ENCODE measurements at regions not wholly inside any gene's neighbourhood (a gene's known extent, or its start where the extent isn't known, plus 50 kb on each side); places are given as distances from the start of the nearest gene placed in this dataset.

DNA sequence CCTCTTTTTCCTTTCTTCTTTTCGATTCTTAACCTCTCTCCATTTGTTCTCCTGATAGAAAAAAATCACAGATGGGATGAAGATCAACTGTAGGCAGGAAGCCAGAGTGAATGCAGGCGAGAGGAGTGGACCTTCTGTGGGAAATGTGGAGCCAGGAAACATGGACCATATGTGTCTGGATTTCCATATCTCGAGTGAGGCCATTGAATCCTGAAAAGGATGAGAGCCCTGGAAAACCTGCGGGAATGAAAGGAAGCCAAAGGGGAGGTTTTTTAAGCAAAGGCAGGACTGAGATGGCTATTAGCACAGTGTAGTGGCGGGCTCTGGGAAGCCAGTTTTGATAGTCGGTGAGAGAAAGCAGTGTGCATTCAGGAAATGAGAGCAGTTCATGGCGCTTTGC is 139.5 kb upstream of the C9orf72 start:
- TF ChIP-seq, protein P1, sequence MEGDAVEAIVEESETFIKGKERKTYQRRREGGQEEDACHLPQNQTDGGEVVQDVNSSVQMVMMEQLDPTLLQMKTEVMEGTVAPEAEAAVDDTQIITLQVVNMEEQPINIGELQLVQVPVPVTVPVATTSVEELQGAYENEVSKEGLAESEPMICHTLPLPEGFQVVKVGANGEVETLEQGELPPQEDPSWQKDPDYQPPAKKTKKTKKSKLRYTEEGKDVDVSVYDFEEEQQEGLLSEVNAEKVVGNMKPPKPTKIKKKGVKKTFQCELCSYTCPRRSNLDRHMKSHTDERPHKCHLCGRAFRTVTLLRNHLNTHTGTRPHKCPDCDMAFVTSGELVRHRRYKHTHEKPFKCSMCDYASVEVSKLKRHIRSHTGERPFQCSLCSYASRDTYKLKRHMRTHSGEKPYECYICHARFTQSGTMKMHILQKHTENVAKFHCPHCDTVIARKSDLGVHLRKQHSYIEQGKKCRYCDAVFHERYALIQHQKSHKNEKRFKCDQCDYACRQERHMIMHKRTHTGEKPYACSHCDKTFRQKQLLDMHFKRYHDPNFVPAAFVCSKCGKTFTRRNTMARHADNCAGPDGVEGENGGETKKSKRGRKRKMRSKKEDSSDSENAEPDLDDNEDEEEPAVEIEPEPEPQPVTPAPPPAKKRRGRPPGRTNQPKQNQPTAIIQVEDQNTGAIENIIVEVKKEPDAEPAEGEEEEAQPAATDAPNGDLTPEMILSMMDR (IDR thresholded peaks at IDR 0.05), result no peak
- no peak for TF ChIP-seq POLR2A (IDR thresholded peaks at IDR 0.05)

Measured in testis (tissue), 2 donors.